GM18907 (cell line): ENCODE measurements at regions not wholly inside any gene's neighbourhood (a gene's known extent, or its start where the extent isn't known, plus 50 kb on each side); places are given as distances from the start of the nearest gene placed in this dataset.

Experiments
- ATAC-seq: cut with Tn5 transposase; IDR thresholded peaks from one replicate; pipeline ENCODE4 v1.9.1; 2021; ENCODE audit warnings: mild to moderate bottlenecking, moderate library complexity; ENCODE audit not compliant: unreplicated experiment

- no peak for ATAC-seq
These were observed 599.9 kb downstream of the BUD13 start for GRCh38 chr11:116172851-116173250.

GRCh38 chr11:116172156-116172555 is 600.6 kb downstream of the BUD13 start:
- ATAC-seq = no peak

GRCh38 chr11:116171271-116172140 is 601.3 kb downstream of the BUD13 start:
- no peak for ATAC-seq

- no peak for ATAC-seq
These were observed 602.2 kb downstream of the BUD13 start for GRCh38 chr11:116170526-116171120.

- ATAC-seq = no peak
These were observed 603.0 kb downstream of the BUD13 start for GRCh38 chr11:116169776-116170175.

GRCh38 chr11:116168459-116168787 is 604.4 kb downstream of the BUD13 start:
- ATAC-seq = no peak

- no peak for ATAC-seq
These were observed 604.9 kb downstream of the BUD13 start for GRCh38 chr11:116167706-116168458.

- no peak for ATAC-seq
These were observed 606.0 kb downstream of the BUD13 start for GRCh38 chr11:116166573-116167465.

- no peak for ATAC-seq
These were observed 607.9 kb downstream of the BUD13 start for GRCh38 chr11:116164843-116165242.

- no peak for ATAC-seq
These were observed 609.9 kb downstream of the BUD13 start for GRCh38 chr11:116162886-116163230.

GRCh38 chr11:116162086-116162885 is 610.5 kb downstream of the BUD13 start:
- ATAC-seq = no peak

- ATAC-seq = no peak
These were observed 624.1 kb downstream of the BUD13 start for GRCh38 chr11:116148645-116149044.

GRCh38 chr11:116148056-116148455 is 624.7 kb downstream of the BUD13 start:
- ATAC-seq = no peak

GRCh38 chr11:116145187-116145865 is 627.5 kb downstream of the BUD13 start:
- no peak for ATAC-seq

GRCh38 chr11:116144387-116144958 is 628.3 kb downstream of the BUD13 start:
- ATAC-seq = no peak

- no peak for ATAC-seq
These were observed 634.1 kb upstream of the CADM1 start for GRCh38 chr11:116138280-116138679.

- ATAC-seq = no peak
These were observed 633.5 kb upstream of the CADM1 start for GRCh38 chr11:116137753-116138152.

- ATAC-seq = no peak
These were observed 632.9 kb upstream of the CADM1 start for GRCh38 chr11:116136987-116137674.

- ATAC-seq = no peak
These were observed 631.7 kb upstream of the CADM1 start for GRCh38 chr11:116135891-116136290.
